Body of pancreas (tissue), 4 donors: ENCODE measurements at regions not wholly inside any gene's neighbourhood (a gene's known extent, or its start where the extent isn't known, plus 50 kb on each side); places are given as distances from the start of the nearest gene placed in this dataset.

ENCODE experiments used
- ATAC-seq: fragments of 150-250 bp; one replicate; pipeline ENCODE4 v1.9.1; 2016
- DNase-seq, 4 donors: peaks; one replicate each; pipeline ENCODE4 v3.0.0-alpha.2; 2019
- H3K27ac ChIP-seq, 4 donors: fragments of 200-600 bp; sonication (generic); 1 replicate in 3 of 4; 2 replicates in 1 of 4; pipeline versions ENCODE4 v1.5.1 to v1.6.1; 2016 to 2019; ENCODE audit warnings: mild to moderate bottlenecking in 1 of 4, mixed read lengths in 1 of 4, moderate library complexity in 1 of 4
- H3K27me3 ChIP-seq, 2 donors: fragments of 200-600 bp; sonication (generic); one replicate each; pipeline ENCODE4 v1.6.0; 2016; ENCODE audit warnings: mild to moderate bottlenecking in 1 of 2
- H3K36me3 ChIP-seq, 2 donors: fragments of 200-600 bp; sonication (generic); replicated peaks in 1 of 2; 2 replicates each; pipeline ENCODE4 v1.5.1; 2016; ENCODE audit warnings: low read depth in 2 of 2; ENCODE audit not compliant: insufficient read depth in 1 of 2
- H3K4me1 ChIP-seq: fragments of 200-600 bp; sonication (generic); one replicate; pipeline ENCODE4 v1.6.0; 2016
- H3K4me3 ChIP-seq, 2 donors: fragments of 200-600 bp; sonication (generic); 1 replicate in 1 of 2; 2 replicates in 1 of 2; pipeline ENCODE4 v1.5.1; 2016 to 2019
- H3K9me3 ChIP-seq, 3 donors: fragments of 200-600 bp; sonication (generic); 1 replicate in 2 of 3; 2 replicates in 1 of 3; pipeline ENCODE4 v1.5.1; 2016
- CTCF ChIP-seq, 7 experiments: fragments of 450-650 bp in 4 of 7; fragments of 200-600 bp in 3 of 7; sonication (generic) in 3 of 7; IDR thresholded peaks; one replicate each; pipeline ENCODE4 v1.5.1; 2016 to 2019; ENCODE audit warnings: antibody characterized with exemption in 7 of 7
- POLR2A ChIP-seq, 3 donors: fragments of 450-650 bp; IDR thresholded peaks; one replicate each; pipeline ENCODE4 v1.6.1; 2016; ENCODE audit warnings: antibody characterized with exemption in 3 of 3, mild to moderate bottlenecking in 2 of 3
- WGBS, 2 donors: methylation state at CpG; one replicate each; pipeline ENCODE4 v1.1.5; 2017; 5-methylcytosine and 5-hydroxymethylcytosine counted together
- intact Hi-C: fragments of 100-400 bp; cut with DNase I; formaldehyde crosslinking; loops from one replicate; pipeline ENCODE4 v1.15.1; 2023

DNA sequence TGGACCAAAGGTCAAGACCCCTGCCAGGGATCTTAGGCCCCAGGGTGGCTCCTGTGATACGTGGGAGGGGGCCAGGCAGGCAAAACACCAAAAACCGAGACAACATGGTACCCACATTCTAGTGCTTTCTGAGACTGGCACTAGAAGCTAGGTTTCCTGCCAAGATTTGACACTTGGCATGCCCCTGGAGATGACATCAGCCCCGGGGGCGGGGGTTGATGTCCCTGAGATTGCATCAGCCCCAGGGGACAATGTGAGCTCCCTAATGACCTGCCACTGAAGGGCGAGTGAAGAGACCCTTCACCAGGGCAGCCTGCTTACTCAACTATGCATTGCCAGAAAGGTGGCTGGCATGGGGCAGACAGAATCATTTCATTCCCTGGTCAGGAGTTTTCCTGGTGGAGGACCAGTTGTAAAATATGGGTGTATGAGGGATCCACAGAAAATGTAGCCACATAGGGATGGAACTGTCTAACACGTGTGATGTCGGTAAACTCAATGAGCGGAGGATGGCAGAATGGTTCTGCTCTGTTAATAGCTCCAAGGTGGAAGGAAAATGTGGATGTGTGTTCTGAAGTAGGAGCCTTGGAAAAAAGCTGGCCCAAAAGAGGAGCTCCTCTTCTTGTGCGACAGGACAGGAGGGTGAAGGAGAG, 219.7 kb downstream of the UNC5CL start:
- Histone ChIP-seq H3K27me3 (no peaks in the 10 kb centered on the region), H3K4me3 (no peak overlapping the region), H3K4me1 (no peaks in the 10 kb centered on the region), H3K9me3 (no peaks in the 10 kb centered on the region), H3K36me3 (no peaks in the 10 kb centered on the region), H3K27ac (no peak overlapping the region)
- intact Hi-C loops, result no loop called here
- no peak for ATAC-seq
- WGBS, 2 donors, result 63 to 66% methylated on average over 8 to 9 of the region's 9 CpGs
- TF ChIP-seq POLR2A (IDR thresholded peaks at IDR 0.05) (no peak), CTCF (IDR thresholded peaks at IDR 0.05) (no peak)
- DNase-seq, result no peak

DNA sequence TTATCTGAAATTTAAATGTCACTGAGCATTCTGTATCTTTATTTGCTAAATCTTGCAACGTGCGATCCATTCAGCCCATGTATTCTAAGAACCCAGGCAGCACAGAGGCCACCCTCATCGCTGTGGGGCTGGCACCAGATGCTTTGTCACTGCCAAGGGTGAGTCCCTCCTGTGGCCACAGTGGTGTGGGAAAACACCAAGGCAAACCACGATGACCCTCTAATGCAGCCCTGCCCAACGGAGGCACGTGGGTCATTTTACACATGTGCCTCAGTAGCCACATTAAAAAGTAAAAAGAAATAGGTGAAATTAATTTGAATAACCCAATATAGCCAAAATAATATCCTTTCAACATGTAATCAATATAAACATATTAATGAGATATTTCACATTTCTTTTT, 221.7 kb downstream of the UNC5CL start:
- H3K9me3 ChIP-seq, result no peaks in the 10 kb centered on the region
- intact Hi-C loops, result no loop called here
- DNase-seq, result no peak

DNA sequence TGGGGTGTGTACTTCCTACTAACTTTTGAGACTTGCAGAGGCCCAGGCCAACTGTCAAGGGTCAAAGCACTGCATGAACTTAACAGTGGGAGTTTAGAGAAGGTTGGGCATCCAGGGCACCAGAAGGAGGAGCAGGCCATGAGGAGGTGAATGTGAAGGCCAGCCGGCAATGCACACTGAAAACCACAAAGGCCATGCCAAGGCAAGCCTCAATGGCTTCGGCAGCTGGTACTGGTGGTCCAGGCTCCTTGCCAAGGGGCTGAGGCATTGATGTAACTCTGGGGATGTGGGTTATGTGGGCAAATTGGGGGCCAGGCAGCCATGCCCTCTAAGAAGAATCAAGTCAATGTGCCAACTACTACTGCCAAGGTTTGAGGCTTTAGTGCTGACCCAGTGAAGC, 222.4 kb downstream of the UNC5CL start:
- TF ChIP-seq CTCF (IDR thresholded peaks at IDR 0.05) (no peak), POLR2A (IDR thresholded peaks at IDR 0.05) (no peak)
- Histone ChIP-seq H3K27ac (no peak overlapping the region), H3K36me3 (no peaks in the 10 kb centered on the region), H3K4me3 (no peak overlapping the region), H3K27me3 (no peaks in the 10 kb centered on the region), H3K4me1 (no peaks in the 10 kb centered on the region), H3K9me3 (no peaks in the 10 kb centered on the region)
- ATAC-seq, result no peak
- 89 to 97% methylated on average over 2 of the region's 2 CpGs for WGBS, 2 donors
- intact Hi-C loops, result no loop called here
- DNase-seq, result no peak

More for the DNA sequence above, 221.7 kb downstream of the UNC5CL start:
- ATAC-seq, result no peak
- 75 to 83% methylated on average over 6 of the region's 6 CpGs for WGBS, 2 donors
- H3K27ac ChIP-seq, result no peak overlapping the region
- H3K27me3 ChIP-seq, result no peaks in the 10 kb centered on the region
- no peak for TF ChIP-seq CTCF (IDR thresholded peaks at IDR 0.05)
- TF ChIP-seq POLR2A (IDR thresholded peaks at IDR 0.05), result no peak
- H3K4me1 ChIP-seq, result no peaks in the 10 kb centered on the region
- no peak overlapping the region for H3K4me3 ChIP-seq
- H3K36me3 ChIP-seq, result no peaks in the 10 kb centered on the region

DNA sequence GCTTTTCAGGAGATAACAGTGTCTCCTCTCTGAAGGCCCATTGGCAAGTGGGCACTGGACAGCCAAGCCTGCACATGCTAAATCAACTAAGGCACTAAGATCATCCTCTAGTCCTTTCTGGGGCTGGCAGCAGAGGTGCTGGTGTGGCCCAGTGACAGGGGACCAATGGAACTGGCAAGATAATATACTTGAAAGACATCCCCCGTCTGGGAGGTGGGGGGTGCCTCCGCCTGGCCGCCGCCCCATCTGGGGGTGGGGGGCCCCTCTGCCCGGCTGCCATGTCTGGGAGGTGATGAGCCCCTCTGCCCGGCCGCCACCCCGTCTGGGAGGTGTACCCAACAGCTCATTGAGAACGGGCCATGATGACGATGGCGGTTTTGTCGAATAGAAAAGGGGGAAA, 223.3 kb downstream of the UNC5CL start:
- Histone ChIP-seq H3K36me3 (no peaks in the 10 kb centered on the region), H3K9me3 (no peaks in the 10 kb centered on the region), H3K4me3 (no peak overlapping the region), H3K27me3 (no peaks in the 10 kb centered on the region), H3K27ac (no peak overlapping the region), H3K4me1 (no peaks in the 10 kb centered on the region)
- intact Hi-C loops, result no loop called here
- ATAC-seq (no peak), DNase-seq (no peak)
- no peak for TF ChIP-seq POLR2A (IDR thresholded peaks at IDR 0.05)
- 94 to 95% methylated on average over 11 to 12 of the region's 12 CpGs for WGBS, 2 donors

- Histone ChIP-seq H3K4me1 (no peaks in the 10 kb centered on the region), H3K27me3 (no peaks in the 10 kb centered on the region), H3K27ac (no peak overlapping the region), H3K4me3 (no peak overlapping the region), H3K36me3 (no peaks in the 10 kb centered on the region), H3K9me3 (no peaks in the 10 kb centered on the region)
- DNase-seq (no peak), ATAC-seq (no peak)
- intact Hi-C loops, result no loop called here
- no peak for TF ChIP-seq POLR2A (IDR thresholded peaks at IDR 0.05)
- no peak for TF ChIP-seq CTCF (IDR thresholded peaks at IDR 0.05)
Observed at GRCh38 chr6:40810171-40810570, 223.0 kb upstream of the LRFN2 start.
